ENCODE measurements at regions not wholly inside any gene's neighbourhood (a gene's known extent, or its start where the extent isn't known, plus 50 kb on each side); places are given as distances from the start of the nearest gene placed in this dataset.

GRCh38 chr2:225254363-225254762 is 145.1 kb upstream of the NYAP2 start:
- TF ChIP-seq MAX (CRISPR knock-in tag; IDR thresholded peaks at IDR 0.05), result no peak
- TF ChIP-seq TEAD4 (CRISPR knock-in tag; IDR thresholded peaks at IDR 0.05), result no peak
- no peak for TF ChIP-seq ATF3 (CRISPR knock-in tag; conservative IDR thresholded peaks at IDR 0.05)
- no peak for TF ChIP-seq SMAD3 (CRISPR knock-in tag; IDR thresholded peaks at IDR 0.05; ENCODE audit: borderline replicate concordance)
- no peak for TF ChIP-seq RELA (CRISPR knock-in tag; IDR thresholded peaks at IDR 0.05; ENCODE audit: borderline replicate concordance)
- TF ChIP-seq CTCF (IDR thresholded peaks at IDR 0.05), result no peak
- TF ChIP-seq TEAD1 (CRISPR knock-in tag; IDR thresholded peaks at IDR 0.05), result no peak
- no peak for TF ChIP-seq NR2C2 (CRISPR knock-in tag; IDR thresholded peaks at IDR 0.05)
- TF ChIP-seq USF2 (CRISPR knock-in tag; IDR thresholded peaks at IDR 0.05), result no peak
- TF ChIP-seq ATF2 (CRISPR knock-in tag; IDR thresholded peaks at IDR 0.05; ENCODE audit: borderline replicate concordance, low read depth), result no peak

All from WTC11 (cell line).